Fibroblast of lung (primary cell): ENCODE measurements at regions not wholly inside any gene's neighbourhood (a gene's known extent, or its start where the extent isn't known, plus 50 kb on each side); places are given as distances from the start of the nearest gene placed in this dataset.

Experiments used
- DNase-seq, 2 donors: peaks; one replicate each; pipeline versions ENCODE4 v3.0.0 to v3.0.0-alpha.2; 2010; ENCODE audit warnings: low read depth in 2 of 2
- H2AFZ ChIP-seq: 2 replicates; pipeline ENCODE4 v1.5.1; 2012; ENCODE audit warnings: low read length, control low read depth, inconsistent platforms
- H3K27ac ChIP-seq: 2 replicates; pipeline ENCODE4 v1.5.1; 2011; ENCODE audit warnings: low read length, control low read depth; ENCODE audit not compliant: insufficient read depth
- H3K27me3 ChIP-seq: 2 replicates; pipeline ENCODE4 v1.5.1; 2011; ENCODE audit warnings: mild to moderate bottlenecking, low read length; ENCODE audit not compliant: control insufficient read depth, insufficient read depth
- H3K36me3 ChIP-seq: 2 replicates; pipeline ENCODE4 v1.5.1; 2011; ENCODE audit warnings: low read length; ENCODE audit not compliant: control insufficient read depth, insufficient read depth
- H3K4me1 ChIP-seq: 2 replicates; pipeline ENCODE4 v1.5.1; 2011; ENCODE audit warnings: low read length; ENCODE audit not compliant: control insufficient read depth, insufficient read depth; ENCODE audit errors: extremely low read depth
- H3K4me2 ChIP-seq: 2 replicates; pipeline ENCODE4 v1.5.1; 2011; ENCODE audit warnings: low read length, control low read depth; ENCODE audit not compliant: insufficient read depth; ENCODE audit errors: extremely low read depth
- H3K4me3 ChIP-seq, 4 experiments: fragments of 200-600 bp in 1 of 4; sonication (generic) in 1 of 4; replicated peaks in 1 of 4; 2 replicates each; pipeline ENCODE4 v1.5.1; 2011 to 2016; ENCODE audit warnings: low read length in 4 of 4, low read depth in 3 of 4, mild to moderate bottlenecking in 3 of 4, control low read depth in 2 of 4, inconsistent platforms in 1 of 4, mixed read lengths in 1 of 4; ENCODE audit not compliant: insufficient read depth in 1 of 4; ENCODE audit errors: control extremely low read depth in 1 of 4
- H3K79me2 ChIP-seq: 2 replicates; pipeline ENCODE4 v1.5.1; 2012; ENCODE audit warnings: mild to moderate bottlenecking, low read length, inconsistent platforms; ENCODE audit not compliant: control insufficient read depth, insufficient read depth
- H3K9ac ChIP-seq: 2 replicates; pipeline ENCODE4 v1.5.1; 2011; ENCODE audit warnings: mild to moderate bottlenecking, low read length, control low read depth; ENCODE audit not compliant: insufficient read depth
- H3K9me3 ChIP-seq: 2 replicates; pipeline ENCODE4 v1.5.1; 2012; ENCODE audit warnings: low read depth, low read length; ENCODE audit not compliant: control insufficient read depth, insufficient read depth
- H4K20me1 ChIP-seq: 2 replicates; pipeline ENCODE4 v1.5.1; 2011; ENCODE audit warnings: low read length; ENCODE audit not compliant: control insufficient read depth, insufficient read depth; ENCODE audit errors: extremely low read depth
- EZH2 ChIP-seq: IDR thresholded peaks from 2 replicates; pipeline ENCODE4 v1.5.1; 2012; ENCODE audit warnings: low read length, control low read depth, mild to moderate bottlenecking; ENCODE audit errors: missing control alignments
- TF ChIP-seq, protein P1 (sequence below), 2 donors: IDR thresholded peaks in 1 of 2; conservative IDR thresholded peaks in 1 of 2; 1 replicate in 1 of 2; 2 replicates in 1 of 2; pipeline ENCODE4 v1.5.1; 2011 to 2012; ENCODE audit warnings: low read length in 2 of 2, control low read depth in 1 of 2, inconsistent platforms in 1 of 2, low read depth in 1 of 2, mild to moderate bottlenecking in 1 of 2

DNA sequence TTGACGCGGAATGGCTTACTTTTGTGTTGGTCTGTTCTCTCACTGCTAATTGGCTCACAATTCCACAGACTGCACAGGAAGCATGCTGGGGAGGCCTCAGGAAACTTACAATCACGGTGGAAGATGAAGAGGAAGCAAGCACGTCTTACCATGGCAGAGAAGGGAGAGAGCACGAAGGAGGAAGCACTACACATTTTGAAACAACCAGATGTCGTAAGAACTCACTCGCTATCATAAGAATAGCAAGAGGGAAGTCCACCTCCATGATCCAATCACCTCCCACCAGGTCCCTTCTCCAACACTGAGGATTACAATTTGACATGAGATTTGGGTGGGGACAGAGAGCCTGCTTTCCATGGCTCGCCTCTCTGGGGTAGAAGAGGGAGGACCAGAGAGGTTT is 106.2 kb downstream of the KCNF1 start:
- H3K27me3 ChIP-seq, result peaks cover 23% of the 10 kb centered on the region
- H2AFZ ChIP-seq, result no peak overlapping the region
- H3K27ac ChIP-seq, result no peak overlapping the region
- no peaks in the 10 kb centered on the region for H3K9me3 ChIP-seq
- no peaks in the 10 kb centered on the region for H4K20me1 ChIP-seq
- TF ChIP-seq EZH2, result no peak
- TF ChIP-seq, protein P1, sequence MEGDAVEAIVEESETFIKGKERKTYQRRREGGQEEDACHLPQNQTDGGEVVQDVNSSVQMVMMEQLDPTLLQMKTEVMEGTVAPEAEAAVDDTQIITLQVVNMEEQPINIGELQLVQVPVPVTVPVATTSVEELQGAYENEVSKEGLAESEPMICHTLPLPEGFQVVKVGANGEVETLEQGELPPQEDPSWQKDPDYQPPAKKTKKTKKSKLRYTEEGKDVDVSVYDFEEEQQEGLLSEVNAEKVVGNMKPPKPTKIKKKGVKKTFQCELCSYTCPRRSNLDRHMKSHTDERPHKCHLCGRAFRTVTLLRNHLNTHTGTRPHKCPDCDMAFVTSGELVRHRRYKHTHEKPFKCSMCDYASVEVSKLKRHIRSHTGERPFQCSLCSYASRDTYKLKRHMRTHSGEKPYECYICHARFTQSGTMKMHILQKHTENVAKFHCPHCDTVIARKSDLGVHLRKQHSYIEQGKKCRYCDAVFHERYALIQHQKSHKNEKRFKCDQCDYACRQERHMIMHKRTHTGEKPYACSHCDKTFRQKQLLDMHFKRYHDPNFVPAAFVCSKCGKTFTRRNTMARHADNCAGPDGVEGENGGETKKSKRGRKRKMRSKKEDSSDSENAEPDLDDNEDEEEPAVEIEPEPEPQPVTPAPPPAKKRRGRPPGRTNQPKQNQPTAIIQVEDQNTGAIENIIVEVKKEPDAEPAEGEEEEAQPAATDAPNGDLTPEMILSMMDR (conservative IDR thresholded peaks at IDR 0.05 in 1 of 2, IDR thresholded peaks at IDR 0.05 in 1 of 2; ENCODE audit: low read depth in 1 of 2, low read length in 2 of 2), result no peak
- no peak overlapping the region for H3K9ac ChIP-seq
- no peak overlapping the region for H3K4me2 ChIP-seq
- H3K4me3 ChIP-seq, result no peak overlapping the region
- H3K79me2 ChIP-seq, result no peaks in the 10 kb centered on the region
- no peak for DNase-seq
- H3K4me1 ChIP-seq, result no peaks in the 10 kb centered on the region
- no peaks in the 10 kb centered on the region for H3K36me3 ChIP-seq

DNA sequence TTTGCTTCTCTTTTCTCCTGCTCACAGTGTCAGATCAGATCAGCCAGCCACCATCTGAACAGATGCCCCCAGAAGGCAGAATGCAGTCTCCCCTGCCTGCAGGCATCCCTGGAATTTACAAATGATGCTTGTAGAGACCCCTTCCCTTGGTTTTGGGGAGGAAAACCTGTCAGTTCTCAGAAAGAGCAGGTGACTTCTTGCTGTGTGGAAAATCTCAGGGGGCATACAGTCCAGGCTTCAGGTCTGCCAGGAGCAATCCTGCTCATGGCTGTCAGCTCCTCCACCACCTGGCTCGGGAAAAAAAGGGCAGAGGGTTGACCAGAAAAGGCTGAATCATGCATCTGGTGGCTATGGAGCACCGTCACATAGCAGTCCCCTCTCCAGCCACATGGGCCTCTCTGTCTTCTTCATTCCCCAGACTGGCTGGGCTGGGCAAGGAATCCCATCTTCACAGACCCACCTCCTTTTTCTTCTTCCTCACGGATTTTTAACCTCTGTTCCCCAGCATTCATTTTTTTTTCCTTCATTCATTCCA is 107.0 kb downstream of the KCNF1 start:
- Histone ChIP-seq H3K27me3 (peaks cover 23% of the 10 kb centered on the region), H4K20me1 (no peaks in the 10 kb centered on the region), H2AFZ (no peak overlapping the region), H3K9me3 (no peaks in the 10 kb centered on the region), H3K4me1 (no peaks in the 10 kb centered on the region), H3K9ac (no peak overlapping the region), H3K27ac (no peak overlapping the region), H3K4me3 (no peak overlapping the region), H3K36me3 (no peaks in the 10 kb centered on the region), H3K4me2 (no peak overlapping the region), H3K79me2 (no peaks in the 10 kb centered on the region)
- no peak for DNase-seq
- no peak for TF ChIP-seq EZH2
- TF ChIP-seq, protein P1 (conservative IDR thresholded peaks at IDR 0.05 in 1 of 2, IDR thresholded peaks at IDR 0.05 in 1 of 2; ENCODE audit: low read depth in 1 of 2, low read length in 2 of 2), result no peak

DNA sequence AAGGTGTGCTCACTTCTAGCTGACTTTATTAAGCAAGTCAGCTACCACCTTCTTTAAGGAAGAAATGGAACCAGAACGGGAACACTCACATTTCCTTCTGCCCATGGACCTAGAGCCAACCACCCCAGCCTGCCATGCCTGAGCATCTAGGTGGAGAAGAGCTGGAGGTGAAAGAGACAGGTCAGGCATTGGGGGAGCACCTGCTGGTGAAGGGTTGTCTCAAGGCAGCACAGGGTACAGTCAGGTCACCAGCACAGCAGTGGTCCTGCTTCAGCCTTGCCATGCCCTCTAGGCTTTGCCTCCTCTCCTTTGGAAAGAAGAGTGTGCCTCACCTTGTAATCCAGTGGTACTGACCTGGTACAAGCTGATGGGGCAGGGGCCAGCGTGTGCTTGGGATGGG is 107.9 kb downstream of the KCNF1 start:
- H3K9ac ChIP-seq, result no peak overlapping the region
- no peaks in the 10 kb centered on the region for H3K36me3 ChIP-seq
- peaks cover 23% of the 10 kb centered on the region for H3K27me3 ChIP-seq
- H3K9me3 ChIP-seq, result no peaks in the 10 kb centered on the region
- no peak for TF ChIP-seq EZH2
- TF ChIP-seq, protein P1 (conservative IDR thresholded peaks at IDR 0.05 in 1 of 2, IDR thresholded peaks at IDR 0.05 in 1 of 2; ENCODE audit: low read depth in 1 of 2, low read length in 2 of 2), result no peak
- no peak overlapping the region for H2AFZ ChIP-seq
- no peak overlapping the region for H3K27ac ChIP-seq
- no peaks in the 10 kb centered on the region for H4K20me1 ChIP-seq
- no peaks in the 10 kb centered on the region for H3K79me2 ChIP-seq
- H3K4me3 ChIP-seq, result no peak overlapping the region
- DNase-seq, result no peak
- H3K4me1 ChIP-seq, result no peaks in the 10 kb centered on the region
- no peak overlapping the region for H3K4me2 ChIP-seq
